ENCODE measurements at regions not wholly inside any gene's neighbourhood (a gene's known extent, or its start where the extent isn't known, plus 50 kb on each side); places are given as distances from the start of the nearest gene placed in this dataset.

DNA sequence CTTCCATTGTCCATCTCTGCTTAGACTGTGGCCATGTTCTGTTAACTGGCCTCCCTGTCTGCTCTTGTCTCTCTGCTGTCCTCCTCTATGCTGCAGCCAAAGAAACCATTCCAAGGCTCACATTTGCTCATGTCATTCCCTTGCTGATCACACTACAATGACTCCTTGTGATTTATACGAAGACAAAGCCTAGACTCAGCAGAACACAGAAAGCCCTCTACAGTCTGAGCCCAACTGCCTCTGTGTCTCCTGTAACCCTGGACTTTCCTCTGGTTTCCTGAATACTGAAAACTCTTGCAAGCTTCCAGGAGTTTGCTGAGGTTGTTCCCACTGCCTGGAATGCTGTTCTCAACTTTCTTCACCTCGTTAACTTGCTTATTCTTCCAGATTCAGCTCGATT lies 191.8 kb downstream of the TMEM38B start:
- TF ChIP-seq POLR2A (IDR thresholded peaks at IDR 0.05; ENCODE audit: control extremely low read depth in 1 of 2, low read depth in 2 of 2, low read length in 2 of 2) (no peak), EGR1 (IDR thresholded peaks at IDR 0.05; ENCODE audit: borderline replicate concordance, low read depth, low read length) (no peak), MAFK (IDR thresholded peaks at IDR 0.05; ENCODE audit: low read depth, low read length) (no peak), NRF1 (IDR thresholded peaks at IDR 0.05; ENCODE audit: low read depth, low read length) (no peak), POLR2AphosphoS5 (IDR thresholded peaks at IDR 0.05; ENCODE audit: low read depth, low read length) (no peak), EZH2 (IDR thresholded peaks at IDR 0.05; ENCODE audit: low read depth, low read length, severe bottlenecking) (no peak), CBX5 (IDR thresholded peaks at IDR 0.05; ENCODE audit: low read depth, low read length) (no peak), BRCA1 (IDR thresholded peaks at IDR 0.05; ENCODE audit: low read depth, low read length) (no peak), TCF12 (IDR thresholded peaks at IDR 0.05; ENCODE audit: low read depth, low read length) (no peak), YY1 (IDR thresholded peaks at IDR 0.05; ENCODE audit: low read depth, low read length) (no peak)
- TF ChIP-seq, protein P1, sequence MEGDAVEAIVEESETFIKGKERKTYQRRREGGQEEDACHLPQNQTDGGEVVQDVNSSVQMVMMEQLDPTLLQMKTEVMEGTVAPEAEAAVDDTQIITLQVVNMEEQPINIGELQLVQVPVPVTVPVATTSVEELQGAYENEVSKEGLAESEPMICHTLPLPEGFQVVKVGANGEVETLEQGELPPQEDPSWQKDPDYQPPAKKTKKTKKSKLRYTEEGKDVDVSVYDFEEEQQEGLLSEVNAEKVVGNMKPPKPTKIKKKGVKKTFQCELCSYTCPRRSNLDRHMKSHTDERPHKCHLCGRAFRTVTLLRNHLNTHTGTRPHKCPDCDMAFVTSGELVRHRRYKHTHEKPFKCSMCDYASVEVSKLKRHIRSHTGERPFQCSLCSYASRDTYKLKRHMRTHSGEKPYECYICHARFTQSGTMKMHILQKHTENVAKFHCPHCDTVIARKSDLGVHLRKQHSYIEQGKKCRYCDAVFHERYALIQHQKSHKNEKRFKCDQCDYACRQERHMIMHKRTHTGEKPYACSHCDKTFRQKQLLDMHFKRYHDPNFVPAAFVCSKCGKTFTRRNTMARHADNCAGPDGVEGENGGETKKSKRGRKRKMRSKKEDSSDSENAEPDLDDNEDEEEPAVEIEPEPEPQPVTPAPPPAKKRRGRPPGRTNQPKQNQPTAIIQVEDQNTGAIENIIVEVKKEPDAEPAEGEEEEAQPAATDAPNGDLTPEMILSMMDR (IDR thresholded peaks at IDR 0.05; ENCODE audit: control extremely low read depth in 1 of 3, insufficient read depth in 1 of 3, low read depth in 1 of 3, low read length in 3 of 3): no peak

All from H1 (cell line).